HepG2 (cell line): ENCODE measurements at regions not wholly inside any gene's neighbourhood (a gene's known extent, or its start where the extent isn't known, plus 50 kb on each side); places are given as distances from the start of the nearest gene placed in this dataset.
"Not testable (repeated sequence)": the region's sequence is repeated elsewhere in the genome, so short reads cannot be mapped to it uniquely, and the experiment has no call there.

Source experiments
- ATAC-seq: fragments of 200-7000 bp; cut with Tn5 transposase; 3 replicates; pipeline ENCODE4 v1.9.1; 2020; ENCODE audit warnings: mild to moderate bottlenecking, moderate library complexity
- BruUV-seq: library from RNA; stranded (reverse); fragments of 400-500 nt; replicated peaks from 2 replicates; lab custom pipeline; 2021; lab: Mats Ljungman, UMichigan
- CTCF ChIA-PET: fragments of 300-600 bp; formaldehyde crosslinking; extraction: SDS; loops from one replicate; lab custom pipeline; 2021; ENCODE audit warnings: low total read pairs, inconsistent platforms, low intra/inter-chr PET ratio; lab: Yijun Ruan, JAX
- POLR2A ChIA-PET: fragments of 350-600 bp; sonication (Branson Sonifier 250); formaldehyde crosslinking; loops from one replicate; lab custom pipeline; 2020; ENCODE audit warnings: antibody characterized with exemption, inconsistent platforms; lab: Yijun Ruan, JAX
- DNase-seq: peaks from one replicate; pipeline ENCODE4 v3.0.0-alpha.2; 2015; ENCODE audit warnings: low spot score
- FAIRE-seq: peaks from 3 replicates; lab custom pipeline; 2011; peaks lifted over from hg19 to GRCh38; lab: Jason Lieb, UNC
- H2AFZ ChIP-seq: one replicate; pipeline ENCODE4 v1.6.1; 2011; ENCODE audit warnings: low read length, inconsistent platforms
- H3K27ac ChIP-seq: fragments of 300-600 bp; 3 replicates; pipeline ENCODE4 v1.8.0; 2011; ENCODE audit warnings: mixed run types, mild to moderate bottlenecking, mixed read lengths, low read length, inconsistent platforms; ENCODE audit not compliant: insufficient read depth; ENCODE audit errors: extremely low read length
- H3K27me3 ChIP-seq, 2 experiments: fragments of 200-600 bp in 1 of 2; 2 replicates in 1 of 2; 3 replicates in 1 of 2; pipeline versions ENCODE4 v1.6.0 to v1.8.0; 2011; ENCODE audit warnings: low read length in 2 of 2, mild to moderate bottlenecking in 2 of 2, moderate library complexity in 2 of 2, inconsistent platforms in 1 of 2; ENCODE audit not compliant: insufficient read depth in 2 of 2, control insufficient read depth in 1 of 2
- H3K36me3 ChIP-seq, 2 experiments: fragments of 200-600 bp in 1 of 2; replicated peaks in 1 of 2; 2 replicates in 1 of 2; 3 replicates in 1 of 2; pipeline versions ENCODE4 v1.5.1 to v1.8.0; 2011; ENCODE audit warnings: low read length in 2 of 2, inconsistent platforms in 1 of 2; ENCODE audit not compliant: insufficient read depth in 2 of 2, control insufficient read depth in 1 of 2
- H3K4me1 ChIP-seq: 2 replicates; pipeline ENCODE4 v1.5.1; 2012; ENCODE audit warnings: low read length, inconsistent platforms; ENCODE audit not compliant: insufficient read depth
- H3K4me2 ChIP-seq: 2 replicates; pipeline ENCODE4 v1.6.0; 2011; ENCODE audit warnings: low read depth, low read length, inconsistent platforms
- H3K4me3 ChIP-seq, 3 experiments: fragments of 200-600 bp in 1 of 3; sonication (generic), shearing (Covaris generic) in 1 of 3; replicated peaks in 1 of 3; 2 replicates each; pipeline ENCODE4 v1.5.1; 2011 to 2016; ENCODE audit warnings: low read length in 3 of 3, inconsistent platforms in 2 of 3, low read depth in 2 of 3, mild to moderate bottlenecking in 2 of 3, control low read depth in 1 of 3, mixed read lengths in 1 of 3; ENCODE audit not compliant: insufficient read depth in 1 of 3
- H3K79me2 ChIP-seq: one replicate; pipeline ENCODE4 v1.6.1; 2011; ENCODE audit warnings: low read length, inconsistent platforms; ENCODE audit not compliant: insufficient read depth
- H3K9ac ChIP-seq: 2 replicates; pipeline ENCODE4 v1.6.0; 2011; ENCODE audit warnings: mild to moderate bottlenecking, low read depth, low read length, inconsistent platforms; ENCODE audit not compliant: insufficient read depth
- H3K9me3 ChIP-seq: 2 replicates; pipeline ENCODE4 v1.5.1; 2012; ENCODE audit warnings: mild to moderate bottlenecking, low read length
- H4K20me1 ChIP-seq: 2 replicates; pipeline ENCODE4 v1.6.0; 2011; ENCODE audit warnings: inconsistent platforms, mild to moderate bottlenecking, low read length, moderate library complexity; ENCODE audit not compliant: insufficient read depth
- MAFF ChIP-seq: IDR thresholded peaks from 2 replicates; pipeline ENCODE4 v1.6.1; 2011; ENCODE audit warnings: low read depth, low read length, improper control_type of control experiment
- MAFK ChIP-seq, 2 experiments: IDR thresholded peaks in 1 of 2; conservative IDR thresholded peaks in 1 of 2; 2 replicates each; pipeline ENCODE4 v1.6.1; 2011; ENCODE audit warnings: improper control_type of control experiment in 2 of 2, low read length in 2 of 2
- NONO ChIP-seq, 2 experiments: fragments of 450-650 bp in 1 of 2; sonication (generic) in 1 of 2; formaldehyde crosslinking in 1 of 2; IDR thresholded peaks in 1 of 2; conservative IDR thresholded peaks in 1 of 2; 2 replicates each; pipeline versions ENCODE4 v1.6.1 to v1.8.0; 2017 to 2022; ENCODE audit warnings: mild to moderate bottlenecking in 1 of 2, missing genetic modification reagents in 1 of 2, moderate library complexity in 1 of 2
- ZBTB40 ChIP-seq, 2 experiments: fragments of 450-650 bp in 1 of 2; sonication (generic) in 1 of 2; formaldehyde crosslinking in 1 of 2; IDR thresholded peaks; 2 replicates each; pipeline versions ENCODE4 v1.6.1 to v1.8.0; 2016 to 2022; ENCODE audit warnings: antibody characterized with exemption in 1 of 2, mild to moderate bottlenecking in 1 of 2, missing genetic modification reagents in 1 of 2
- ZNF17 ChIP-seq: sonication (generic); formaldehyde crosslinking; IDR thresholded peaks from 2 replicates; pipeline ENCODE4 v1.5.0; 2020; ENCODE audit warnings: mild to moderate bottlenecking, missing genetic modification reagents
- ZNF780A ChIP-seq: sonication (generic); formaldehyde crosslinking; IDR thresholded peaks from 2 replicates; pipeline ENCODE4 v1.8.0; 2022; ENCODE audit warnings: mild to moderate bottlenecking, missing genetic modification reagents, moderate library complexity
- WGBS: methylation state at CpG from one replicate; pipeline ENCODE4 v1.1.6; 2017; ENCODE audit warnings: low lambda C conversion rate; 5-methylcytosine and 5-hydroxymethylcytosine counted together
- in situ Hi-C: cut with HindIII; loops from 2 replicates; pipeline ENCODE4 v1.10.0; 2017; ENCODE audit warnings: low pct_unique_long_range_greater_than_20kb; ENCODE audit not compliant: extremely low pct_ligation_motif_present
- intact Hi-C: fragments of 100-400 bp; cut with micrococcal nuclease; formaldehyde crosslinking; loops from one replicate; pipeline ENCODE4 v1.10.0; 2022; ENCODE audit not compliant: unreplicated experiment

DNA sequence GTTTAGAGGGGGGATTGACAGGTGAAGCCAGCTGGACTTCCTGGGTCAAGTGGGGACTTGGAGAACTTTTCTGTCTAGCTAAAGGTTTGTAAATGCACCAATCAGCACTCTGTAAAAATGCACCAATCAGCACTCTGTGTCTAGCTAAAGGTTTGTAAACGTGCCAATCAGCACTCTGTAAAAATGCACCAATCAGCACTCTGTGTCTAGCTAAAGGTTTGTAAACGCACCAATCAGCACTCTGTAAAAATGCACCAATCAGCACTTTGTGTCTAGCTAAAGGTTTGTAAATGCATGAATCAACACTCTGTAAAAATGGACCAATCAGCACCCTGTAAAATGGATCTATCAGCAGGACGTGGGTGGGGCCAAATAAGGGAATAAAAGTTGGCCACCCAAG is 120.1 kb upstream of the AGTR1 start:
- H4K20me1 ChIP-seq, H3K4me1 ChIP-seq, H3K9ac ChIP-seq, H3K4me3 ChIP-seq, H3K4me2 ChIP-seq, H3K79me2 ChIP-seq, H3K27me3 ChIP-seq, BruUV-seq, CTCF ChIA-PET, in situ Hi-C loops, DNase-seq: not testable (repeated sequence)
- 56% methylated on average over 3 of the region's 3 CpGs for WGBS
- POLR2A ChIA-PET: interaction anchor here (2.8 kb wide), 1 partner anchor 24 kb away, joined by 15 read pairs; no protein-coding TSS in a partner anchor
- TF ChIP-seq MAFF (peak; percentile 59; the same call in 1 of the 2 replicates), MAFK (conservative IDR thresholded peaks at IDR 0.05 in 1 of 2, IDR thresholded peaks at IDR 0.05 in 1 of 2; ENCODE audit: low read length in 2 of 2) (peak in 1 of 2 experiments; percentile 43; a peak in 1 of 4 replicates)
- TF ChIP-seq, all 625 proteins: peak for 2; not testable (repeated sequence) for 623
- FAIRE-seq, H3K27ac ChIP-seq, H3K36me3 ChIP-seq, intact Hi-C loops, H3K9me3 ChIP-seq, H2AFZ ChIP-seq, ATAC-seq: not testable (repeated sequence)

DNA sequence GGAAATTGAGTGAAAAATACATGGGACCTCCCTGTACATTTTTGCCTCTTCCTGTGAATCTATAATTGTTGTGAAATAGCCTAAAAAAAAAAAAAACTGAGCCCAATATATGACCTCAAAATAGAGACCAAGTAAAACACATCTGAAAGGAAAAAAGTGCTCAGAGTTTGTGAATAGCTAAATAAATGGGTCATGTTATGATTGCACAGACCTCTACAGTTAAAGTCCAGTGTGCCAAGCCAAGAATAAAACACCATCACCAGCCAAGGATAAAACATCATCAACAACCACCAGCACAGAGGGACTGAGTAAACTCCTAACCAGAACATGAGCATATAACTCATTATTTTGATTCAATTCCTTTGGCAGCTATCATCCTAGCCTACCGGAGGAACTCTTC is 115.6 kb upstream of the AGTR1 start:
- DNase-seq (no peak), FAIRE-seq (no peak), ATAC-seq (no peak)
- Histone ChIP-seq H3K9ac (no peak overlapping the region), H3K79me2 (no peaks in the 10 kb centered on the region), H3K9me3 (no peaks in the 10 kb centered on the region), H4K20me1 (no peaks in the 10 kb centered on the region), H3K4me3 (no peak overlapping the region), H3K36me3 (no peaks in the 10 kb centered on the region), H2AFZ (no peak overlapping the region), H3K27me3 (no peaks in the 10 kb centered on the region), H3K4me1 (peaks cover 5% of the 10 kb centered on the region; the same call in 1 of the 2 replicates), H3K4me2 (no peak overlapping the region), H3K27ac (no peak overlapping the region)
- no TSS peak for BruUV-seq
- CTCF ChIA-PET: no interaction called here
- POLR2A ChIA-PET: interaction anchor here (3.3 kb wide), 1 partner anchor 18 kb away, joined by 14 read pairs; no protein-coding TSS in a partner anchor
- intact Hi-C loops (no loop called here), in situ Hi-C loops (no loop called here)
- WGBS: 100% methylated on average over 1 of the region's 1 CpG
- TF ChIP-seq ZBTB40 (IDR thresholded peaks at IDR 0.05) (no peak), ZBTB40 (CRISPR knock-in tag; IDR thresholded peaks at IDR 0.05) (no peak), ZNF17 (CRISPR knock-in tag) (no peak), ZNF780A (CRISPR knock-in tag) (no peak), NONO (IDR thresholded peaks at IDR 0.05) (no peak), NONO (CRISPR knock-in tag; conservative IDR thresholded peaks at IDR 0.05) (no peak)
